ENCODE measurements at regions not wholly inside any gene's neighbourhood (a gene's known extent, or its start where the extent isn't known, plus 50 kb on each side); places are given as distances from the start of the nearest gene placed in this dataset.
A peak's percentile ranks its signal among the peaks of the same experiment; 100 is the strongest.

DNA sequence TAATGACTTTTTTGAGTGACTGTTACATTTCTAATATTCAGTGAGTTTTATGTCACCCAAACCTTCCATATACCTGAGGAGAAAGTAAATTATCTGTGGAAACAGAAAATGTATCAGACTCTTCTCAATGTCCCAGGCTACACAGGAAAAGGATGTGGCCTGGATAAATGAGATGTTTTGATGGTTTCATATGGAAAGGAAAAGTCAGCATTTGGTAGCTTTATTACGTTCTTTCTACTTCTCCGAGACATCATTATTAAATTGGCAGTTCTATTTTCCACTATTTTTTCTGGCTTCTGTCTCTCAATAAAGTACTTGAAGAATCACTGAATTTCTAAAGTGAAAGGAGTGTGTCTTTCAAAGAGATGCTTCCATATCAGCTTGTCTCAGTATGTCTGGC lies 847.0 kb upstream of the CRIM1 start:
- 65 to 80% methylated on average over 2 of the region's 2 CpGs for WGBS, 2 donors
- Histone ChIP-seq H3K4me1 (ENCODE audit: control insufficient read depth in 5 of 5, insufficient read depth in 5 of 5, low read length in 5 of 5) (no peaks in the 10 kb centered on the region), H3K36me3 (ENCODE audit: control insufficient read depth in 4 of 4, insufficient read depth in 4 of 4, low read length in 4 of 4) (no peaks in the 10 kb centered on the region), H3K9ac (ENCODE audit: insufficient read depth in 1 of 2, low read length in 2 of 2) (no peak overlapping the region), H3K4me3 (no peak overlapping the region), H3K9me3 (ENCODE audit: control insufficient read depth in 4 of 4, insufficient read depth in 3 of 4, low read length in 3 of 4) (peaks cover 0 to 4% (median 0%) of the 10 kb centered on the region in 4 donors), H3K27ac (ENCODE audit: low read depth in 1 of 2, low read length in 1 of 2) (no peak overlapping the region), H3K27me3 (ENCODE audit: control insufficient read depth in 3 of 3, insufficient read depth in 3 of 3, low read length in 2 of 3) (no peaks in the 10 kb centered on the region)
- TF ChIP-seq CTCF (IDR thresholded peaks at IDR 0.05; ENCODE audit: control extremely low read depth, extremely low read depth) = no peak
- ATAC-seq (ENCODE audit: insufficient read depth, low FRiP score) (no peak), DNase-seq (no peak)

- no peaks in the 10 kb centered on the region for H3K9me3 ChIP-seq (ENCODE audit: control insufficient read depth in 4 of 4, insufficient read depth in 3 of 4, low read length in 3 of 4)
- H3K4me1 ChIP-seq (ENCODE audit: control insufficient read depth in 5 of 5, insufficient read depth in 5 of 5, low read length in 5 of 5) = no peaks in the 10 kb centered on the region
- DNase-seq (no peak), ATAC-seq (ENCODE audit: insufficient read depth, low FRiP score) (no peak)
- H3K9ac ChIP-seq (ENCODE audit: insufficient read depth in 1 of 2, low read length in 2 of 2) = no peak overlapping the region
- no peaks in the 10 kb centered on the region for H3K27me3 ChIP-seq (ENCODE audit: control insufficient read depth in 3 of 3, insufficient read depth in 3 of 3, low read length in 2 of 3)
- H3K4me3 ChIP-seq = no peak overlapping the region
- WGBS, 2 donors = 89 to 91% methylated on average over 3 of the region's 3 CpGs
- no peak overlapping the region for H3K27ac ChIP-seq (ENCODE audit: low read depth in 1 of 2, low read length in 1 of 2)
- TF ChIP-seq CTCF (IDR thresholded peaks at IDR 0.05; ENCODE audit: control extremely low read depth, extremely low read depth) = no peak
- no peaks in the 10 kb centered on the region for H3K36me3 ChIP-seq (ENCODE audit: control insufficient read depth in 4 of 4, insufficient read depth in 4 of 4, low read length in 4 of 4)
Measured at GRCh38 chr2:35504419-35504818, 851.2 kb upstream of the CRIM1 start.

GRCh38 chr2:35503738-35504199 lies 851.8 kb upstream of the CRIM1 start:
- no peak overlapping the region for H3K27ac ChIP-seq (ENCODE audit: low read depth in 1 of 2, low read length in 1 of 2)
- no peaks in the 10 kb centered on the region for H3K27me3 ChIP-seq (ENCODE audit: control insufficient read depth in 3 of 3, insufficient read depth in 3 of 3, low read length in 2 of 3)
- no peaks in the 10 kb centered on the region for H3K36me3 ChIP-seq (ENCODE audit: control insufficient read depth in 4 of 4, insufficient read depth in 4 of 4, low read length in 4 of 4)
- H3K4me1 ChIP-seq (ENCODE audit: control insufficient read depth in 5 of 5, insufficient read depth in 5 of 5, low read length in 5 of 5) = no peaks in the 10 kb centered on the region
- TF ChIP-seq CTCF (IDR thresholded peaks at IDR 0.05; ENCODE audit: control extremely low read depth, extremely low read depth) = no peak
- WGBS, 2 donors = 53 to 75% methylated on average over 1 of the region's 1 CpG
- ATAC-seq (ENCODE audit: insufficient read depth, low FRiP score) = no peak
- H3K9me3 ChIP-seq (ENCODE audit: control insufficient read depth in 4 of 4, insufficient read depth in 3 of 4, low read length in 3 of 4) = no peaks in the 10 kb centered on the region
- no peak overlapping the region for H3K4me3 ChIP-seq
- H3K9ac ChIP-seq (ENCODE audit: insufficient read depth in 1 of 2, low read length in 2 of 2) = no peak overlapping the region
- DNase-seq = peak in 1 of 3 donors; percentile 18

DNA sequence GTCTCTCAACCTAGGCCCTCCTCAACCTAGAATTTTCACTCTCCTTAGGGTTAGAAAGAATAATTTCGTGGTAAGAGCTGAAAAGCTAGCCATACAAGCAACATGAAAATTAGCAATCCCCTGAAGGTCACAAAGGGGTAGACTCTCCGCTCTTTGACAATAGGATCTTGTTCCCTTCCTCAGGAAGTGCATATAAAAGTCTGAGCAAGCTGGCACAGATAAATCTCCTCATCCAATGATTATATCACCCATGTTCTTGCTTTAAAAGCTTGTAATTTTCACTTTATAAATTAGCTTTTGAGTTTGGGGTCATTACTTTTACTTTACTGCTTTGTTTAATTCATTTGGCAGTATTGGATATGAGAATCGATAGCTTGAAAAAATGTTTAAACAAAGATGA lies 852.3 kb upstream of the CRIM1 start:
- DNase-seq (no peak), ATAC-seq (ENCODE audit: insufficient read depth, low FRiP score) (no peak)
- TF ChIP-seq CTCF (IDR thresholded peaks at IDR 0.05; ENCODE audit: control extremely low read depth, extremely low read depth) = no peak
- Histone ChIP-seq H3K27me3 (ENCODE audit: control insufficient read depth in 3 of 3, insufficient read depth in 3 of 3, low read length in 2 of 3) (no peaks in the 10 kb centered on the region), H3K9me3 (ENCODE audit: control insufficient read depth in 4 of 4, insufficient read depth in 3 of 4, low read length in 3 of 4) (no peaks in the 10 kb centered on the region), H3K36me3 (ENCODE audit: control insufficient read depth in 4 of 4, insufficient read depth in 4 of 4, low read length in 4 of 4) (no peaks in the 10 kb centered on the region), H3K4me1 (ENCODE audit: control insufficient read depth in 5 of 5, insufficient read depth in 5 of 5, low read length in 5 of 5) (no peaks in the 10 kb centered on the region), H3K9ac (ENCODE audit: insufficient read depth in 1 of 2, low read length in 2 of 2) (no peak overlapping the region), H3K4me3 (no peak overlapping the region), H3K27ac (ENCODE audit: low read depth in 1 of 2, low read length in 1 of 2) (no peak overlapping the region)
- WGBS, 2 donors = 65 to 67% methylated on average over 3 of the region's 3 CpGs

All from lung (tissue), 11 donors.